ENCODE measurements at regions not wholly inside any gene's neighbourhood (a gene's known extent, or its start where the extent isn't known, plus 50 kb on each side); places are given as distances from the start of the nearest gene placed in this dataset.

DNA sequence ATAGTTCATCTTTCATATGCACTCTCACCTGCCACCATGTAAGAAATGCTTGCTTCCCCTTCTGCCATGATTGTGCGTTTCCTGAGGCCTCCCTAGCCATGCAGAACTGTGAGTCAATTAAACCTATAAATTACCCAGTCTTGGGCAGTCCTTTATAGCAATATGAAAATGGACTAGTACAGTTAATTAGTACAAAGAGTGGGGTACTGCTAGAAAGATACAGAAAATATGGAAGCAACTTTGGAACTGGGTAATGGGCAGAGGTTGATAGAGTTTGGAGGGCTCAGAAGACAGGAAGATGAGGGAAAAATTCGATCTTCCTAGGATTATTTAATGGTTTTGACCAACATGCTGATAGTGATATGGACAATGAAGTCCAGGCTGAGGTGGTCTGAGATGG lies 246.9 kb downstream of the CGGBP1 start:
- Histone ChIP-seq H3K27me3 (no peaks in the 10 kb centered on the region), H3K27ac (no peak overlapping the region), H3K4me1 (no peaks in the 10 kb centered on the region), H3K36me3 (no peaks in the 10 kb centered on the region), H3K4me3 (no peak overlapping the region), H3K9me3 (no peaks in the 10 kb centered on the region)
- in situ Hi-C loops (cut with MboI; ENCODE audit: low pct_ligation_motif_present in 1 of 4, low pct_unique_long_range_greater_than_20kb in 1 of 4, low sequenced_read_pairs in 3 of 4), result no loop called here
- intact Hi-C loops (cut with DNase I; ENCODE audit: low total_unique reads), result no loop called here
- 40 to 52% methylated on average over 2 of the region's 2 CpGs for WGBS, 2 donors (ENCODE audit: low coverage in 1 of 2)
- TF ChIP-seq, protein P1, sequence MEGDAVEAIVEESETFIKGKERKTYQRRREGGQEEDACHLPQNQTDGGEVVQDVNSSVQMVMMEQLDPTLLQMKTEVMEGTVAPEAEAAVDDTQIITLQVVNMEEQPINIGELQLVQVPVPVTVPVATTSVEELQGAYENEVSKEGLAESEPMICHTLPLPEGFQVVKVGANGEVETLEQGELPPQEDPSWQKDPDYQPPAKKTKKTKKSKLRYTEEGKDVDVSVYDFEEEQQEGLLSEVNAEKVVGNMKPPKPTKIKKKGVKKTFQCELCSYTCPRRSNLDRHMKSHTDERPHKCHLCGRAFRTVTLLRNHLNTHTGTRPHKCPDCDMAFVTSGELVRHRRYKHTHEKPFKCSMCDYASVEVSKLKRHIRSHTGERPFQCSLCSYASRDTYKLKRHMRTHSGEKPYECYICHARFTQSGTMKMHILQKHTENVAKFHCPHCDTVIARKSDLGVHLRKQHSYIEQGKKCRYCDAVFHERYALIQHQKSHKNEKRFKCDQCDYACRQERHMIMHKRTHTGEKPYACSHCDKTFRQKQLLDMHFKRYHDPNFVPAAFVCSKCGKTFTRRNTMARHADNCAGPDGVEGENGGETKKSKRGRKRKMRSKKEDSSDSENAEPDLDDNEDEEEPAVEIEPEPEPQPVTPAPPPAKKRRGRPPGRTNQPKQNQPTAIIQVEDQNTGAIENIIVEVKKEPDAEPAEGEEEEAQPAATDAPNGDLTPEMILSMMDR (IDR thresholded peaks at IDR 0.05), result no peak
- no peak for TF ChIP-seq POLR2AphosphoS5 (IDR thresholded peaks at IDR 0.05)
- TF ChIP-seq POLR2A (IDR thresholded peaks at IDR 0.05), result no peak
- TF ChIP-seq EP300 (IDR thresholded peaks at IDR 0.05; ENCODE audit: low read depth), result no peak
- no peak for DNase-seq

DNA sequence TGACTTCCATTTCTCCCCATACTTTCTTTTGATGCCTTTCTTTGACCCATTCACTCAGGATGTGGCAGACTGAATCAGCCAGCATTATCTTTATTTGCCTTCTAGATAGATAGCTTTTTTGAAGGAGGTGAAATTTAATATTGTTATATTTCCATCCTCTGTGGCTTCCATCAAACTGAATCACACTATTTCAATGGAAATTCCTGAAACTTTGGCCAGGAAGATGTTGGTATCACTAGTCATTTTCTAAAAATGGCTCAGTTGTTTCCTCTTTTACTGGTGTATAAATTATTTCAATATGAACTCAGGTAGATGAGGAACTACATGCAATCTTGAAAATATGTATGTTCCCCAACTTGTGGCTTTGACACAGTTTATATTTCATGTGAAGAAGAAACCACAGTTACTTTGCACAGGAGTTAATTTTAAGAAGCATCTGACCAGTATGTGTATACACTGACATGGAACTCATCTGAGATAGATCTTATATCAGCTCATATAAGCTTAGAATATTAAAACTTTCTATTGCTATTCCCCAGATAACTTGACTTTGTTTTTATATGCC lies 248.3 kb downstream of the CGGBP1 start:
- H3K27ac ChIP-seq, result no peak overlapping the region
- H3K27me3 ChIP-seq, result no peaks in the 10 kb centered on the region
- TF ChIP-seq POLR2A (IDR thresholded peaks at IDR 0.05) (no peak), EP300 (IDR thresholded peaks at IDR 0.05; ENCODE audit: low read depth) (no peak), POLR2AphosphoS5 (IDR thresholded peaks at IDR 0.05) (no peak)
- TF ChIP-seq, protein P1 (IDR thresholded peaks at IDR 0.05), result no peak
- intact Hi-C loops (cut with DNase I; ENCODE audit: low total_unique reads), result no loop called here
- DNase-seq, result no peak
- H3K4me1 ChIP-seq, result no peaks in the 10 kb centered on the region
- in situ Hi-C loops (cut with MboI; ENCODE audit: low pct_ligation_motif_present in 1 of 4, low pct_unique_long_range_greater_than_20kb in 1 of 4, low sequenced_read_pairs in 3 of 4), result no loop called here
- no peak overlapping the region for H3K4me3 ChIP-seq
- H3K36me3 ChIP-seq, result no peaks in the 10 kb centered on the region
- H3K9me3 ChIP-seq, result no peaks in the 10 kb centered on the region

DNA sequence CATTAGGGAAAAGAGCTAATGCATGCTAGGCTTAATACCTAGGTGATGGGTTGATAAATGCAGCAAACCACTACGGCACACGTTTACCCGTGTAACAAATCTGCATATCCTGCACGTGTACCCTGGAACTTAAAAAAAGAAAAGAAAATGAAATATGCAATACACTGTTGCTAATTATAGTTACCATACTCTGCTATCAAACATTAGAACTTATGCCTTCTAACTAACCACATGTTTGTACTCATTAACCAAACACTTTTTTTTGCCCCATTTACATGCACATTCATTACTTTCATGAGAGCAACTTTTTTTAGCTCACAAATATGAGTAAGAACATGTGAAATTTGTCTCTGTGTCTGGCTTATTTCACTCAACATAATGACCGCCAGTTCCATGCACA lies 253.1 kb downstream of the CGGBP1 start:
- Histone ChIP-seq H3K36me3 (no peaks in the 10 kb centered on the region), H3K4me1 (no peaks in the 10 kb centered on the region), H3K9me3 (no peaks in the 10 kb centered on the region), H3K4me3 (no peak overlapping the region), H3K27ac (no peak overlapping the region), H3K27me3 (no peaks in the 10 kb centered on the region)
- in situ Hi-C loops (cut with MboI; ENCODE audit: low pct_ligation_motif_present in 1 of 4, low pct_unique_long_range_greater_than_20kb in 1 of 4, low sequenced_read_pairs in 3 of 4) (no loop called here), intact Hi-C loops (cut with DNase I; ENCODE audit: low total_unique reads) (no loop called here)
- no peak for DNase-seq
- TF ChIP-seq POLR2A (IDR thresholded peaks at IDR 0.05) (no peak), POLR2AphosphoS5 (IDR thresholded peaks at IDR 0.05) (no peak), EP300 (IDR thresholded peaks at IDR 0.05; ENCODE audit: low read depth) (no peak)
- TF ChIP-seq, protein P1 (IDR thresholded peaks at IDR 0.05), result no peak
- WGBS, 2 donors (ENCODE audit: low coverage in 1 of 2), result 74 to 83% methylated on average over 5 of the region's 5 CpGs

DNA sequence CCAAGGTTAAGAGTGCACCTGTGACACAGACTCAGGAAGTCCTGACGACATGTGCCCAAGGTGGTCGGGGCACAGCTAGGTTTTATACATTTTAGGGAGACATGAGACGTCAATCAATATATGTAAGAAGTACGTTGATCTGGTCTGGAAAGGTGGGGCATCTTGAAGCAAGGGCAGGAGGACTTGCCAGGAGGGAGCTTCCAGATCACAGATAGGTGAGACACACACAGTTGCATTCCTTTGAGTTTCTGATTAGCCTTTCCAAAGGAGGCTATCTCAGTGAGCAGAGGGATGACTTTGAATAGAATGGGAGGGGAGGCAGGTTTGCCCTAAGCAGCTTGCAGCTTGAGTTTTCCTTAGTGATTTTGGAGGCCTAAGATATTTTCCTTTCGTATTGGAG lies 257.4 kb downstream of the CGGBP1 start:
- no peak for DNase-seq
- H3K9me3 ChIP-seq, result no peaks in the 10 kb centered on the region
- no peak overlapping the region for H3K4me3 ChIP-seq
- TF ChIP-seq, protein P1 (IDR thresholded peaks at IDR 0.05), result no peak
- no peak for TF ChIP-seq EP300 (IDR thresholded peaks at IDR 0.05; ENCODE audit: low read depth)
- TF ChIP-seq POLR2AphosphoS5 (IDR thresholded peaks at IDR 0.05), result no peak
- TF ChIP-seq POLR2A (IDR thresholded peaks at IDR 0.05), result no peak
- no peak overlapping the region for H3K27ac ChIP-seq
- H3K27me3 ChIP-seq, result peaks cover 1% of the 10 kb centered on the region
- WGBS, 2 donors (ENCODE audit: low coverage in 1 of 2), result 50 to 56% methylated on average over 1 to 5 of the region's 5 CpGs
- H3K36me3 ChIP-seq, result no peaks in the 10 kb centered on the region
- in situ Hi-C loops (cut with MboI; ENCODE audit: low pct_ligation_motif_present in 1 of 4, low pct_unique_long_range_greater_than_20kb in 1 of 4, low sequenced_read_pairs in 3 of 4), result no loop called here
- no peaks in the 10 kb centered on the region for H3K4me1 ChIP-seq
- intact Hi-C loops (cut with DNase I; ENCODE audit: low total_unique reads), result no loop called here
